AG04450 (cell line): ENCODE measurements at regions not wholly inside any gene's neighbourhood (a gene's known extent, or its start where the extent isn't known, plus 50 kb on each side); places are given as distances from the start of the nearest gene placed in this dataset.

Experiments used
- CTCF ChIA-PET: fragments of 300-600, 350-600 bp; formaldehyde crosslinking; extraction: SDS; loops from one replicate; lab custom pipeline; 2022; ENCODE audit warnings: antibody characterized with exemption, inconsistent platforms; lab: Charles Lee
- POLR2A ChIA-PET: fragments of 350-600 bp; formaldehyde crosslinking; extraction: SDS; loops from one replicate; lab custom pipeline; 2021; ENCODE audit warnings: antibody characterized with exemption, inconsistent platforms; lab: Yijun Ruan, JAX
- DNase-seq: peaks from one replicate; pipeline ENCODE4 v3.0.0-alpha.2; 2011; ENCODE audit warnings: low read depth, low spot score
- H3K27ac ChIP-seq: one replicate; pipeline ENCODE4 v1.5.1; 2012; ENCODE audit warnings: low read depth, low read length, control low read depth
- H3K27me3 ChIP-seq: one replicate; pipeline ENCODE4 v1.6.0; 2012; ENCODE audit warnings: low read length; ENCODE audit not compliant: control insufficient read depth, insufficient read depth
- H3K4me3 ChIP-seq: 2 replicates; pipeline ENCODE4 v1.5.1; 2011; ENCODE audit warnings: mild to moderate bottlenecking, low read depth, low read length, control low read depth
- H3K9me3 ChIP-seq: 2 replicates; pipeline ENCODE4 v1.5.1; 2012; ENCODE audit warnings: low read length; ENCODE audit not compliant: control insufficient read depth, insufficient read depth
- TF ChIP-seq, protein P1 (sequence below): IDR thresholded peaks from 2 replicates; pipeline ENCODE4 v1.5.1; 2011; ENCODE audit warnings: low read depth, low read length, control low read depth, inconsistent platforms

DNA sequence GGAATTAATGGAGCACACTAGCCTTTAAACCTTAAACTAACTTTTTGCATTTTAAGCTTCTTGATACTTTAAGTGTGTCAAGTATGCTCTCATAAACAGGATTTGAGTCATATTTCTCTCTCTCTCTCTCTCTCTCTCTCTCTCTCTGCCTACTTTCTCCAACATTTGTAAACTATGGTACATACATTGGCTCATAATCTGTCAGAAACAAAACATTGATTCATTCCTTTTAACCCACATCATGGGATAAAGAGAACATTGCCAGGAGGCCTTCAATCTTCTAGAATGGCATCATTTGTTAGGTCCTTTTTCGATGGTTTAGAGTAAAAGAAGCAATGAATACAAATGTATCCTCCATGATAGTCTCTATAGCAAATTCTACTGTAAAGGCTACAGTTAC lies 81.6 kb upstream of the RERGL start:
- DNase-seq, result no peak
- Histone ChIP-seq H3K27me3 (no peaks in the 10 kb centered on the region), H3K4me3 (no peak overlapping the region), H3K27ac (no peak overlapping the region), H3K9me3 (peaks cover 8% of the 10 kb centered on the region; the same call in 1 of the 2 replicates)
- ChIA-PET CTCF (interaction anchor here (1.7 kb wide), 1 partner anchor 12 kb away, joined by 7 read pairs; no protein-coding TSS in a partner anchor), POLR2A (no interaction called here)
- TF ChIP-seq, protein P1, sequence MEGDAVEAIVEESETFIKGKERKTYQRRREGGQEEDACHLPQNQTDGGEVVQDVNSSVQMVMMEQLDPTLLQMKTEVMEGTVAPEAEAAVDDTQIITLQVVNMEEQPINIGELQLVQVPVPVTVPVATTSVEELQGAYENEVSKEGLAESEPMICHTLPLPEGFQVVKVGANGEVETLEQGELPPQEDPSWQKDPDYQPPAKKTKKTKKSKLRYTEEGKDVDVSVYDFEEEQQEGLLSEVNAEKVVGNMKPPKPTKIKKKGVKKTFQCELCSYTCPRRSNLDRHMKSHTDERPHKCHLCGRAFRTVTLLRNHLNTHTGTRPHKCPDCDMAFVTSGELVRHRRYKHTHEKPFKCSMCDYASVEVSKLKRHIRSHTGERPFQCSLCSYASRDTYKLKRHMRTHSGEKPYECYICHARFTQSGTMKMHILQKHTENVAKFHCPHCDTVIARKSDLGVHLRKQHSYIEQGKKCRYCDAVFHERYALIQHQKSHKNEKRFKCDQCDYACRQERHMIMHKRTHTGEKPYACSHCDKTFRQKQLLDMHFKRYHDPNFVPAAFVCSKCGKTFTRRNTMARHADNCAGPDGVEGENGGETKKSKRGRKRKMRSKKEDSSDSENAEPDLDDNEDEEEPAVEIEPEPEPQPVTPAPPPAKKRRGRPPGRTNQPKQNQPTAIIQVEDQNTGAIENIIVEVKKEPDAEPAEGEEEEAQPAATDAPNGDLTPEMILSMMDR, result no peak

GRCh38 chr12:18168016-18168415 lies 78.0 kb upstream of the RERGL start:
- Histone ChIP-seq H3K27me3 (no peaks in the 10 kb centered on the region), H3K27ac (no peak overlapping the region), H3K4me3 (no peak overlapping the region), H3K9me3 (peaks cover 4% of the 10 kb centered on the region; the same call in 1 of the 2 replicates)
- no peak for DNase-seq
- TF ChIP-seq, protein P1, result no peak
- POLR2A ChIA-PET, result no interaction called here
- CTCF ChIA-PET, result no interaction called here

DNA sequence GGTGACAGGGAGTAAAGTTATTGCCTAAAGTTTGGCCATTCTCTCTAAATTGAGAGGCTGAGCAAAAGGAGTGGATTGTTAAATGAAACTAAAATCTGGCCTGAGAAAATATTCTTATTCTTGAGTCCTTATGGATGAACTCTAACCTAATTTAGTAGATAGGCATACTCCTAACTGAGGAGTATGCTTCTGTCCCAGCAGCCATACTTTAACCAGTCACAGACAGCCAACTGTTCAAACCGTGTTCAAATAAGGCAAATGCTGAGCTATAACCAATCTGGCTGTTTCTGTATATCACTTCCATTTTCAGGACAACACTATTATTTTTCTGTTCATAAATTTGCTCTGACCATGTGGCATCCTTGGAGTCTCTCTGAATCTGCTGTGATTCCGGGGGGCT lies 75.9 kb upstream of the RERGL start:
- POLR2A ChIA-PET, result no interaction called here

GRCh38 chr12:18165422-18165871 lies 75.5 kb upstream of the RERGL start:
- ChIA-PET POLR2A (no interaction called here), CTCF (interaction anchor here (2.0 kb wide), 1 partner anchor 59 kb away, joined by 7 read pairs; no protein-coding TSS in a partner anchor)
- H3K27me3 ChIP-seq, result no peaks in the 10 kb centered on the region
- H3K27ac ChIP-seq, result no peak overlapping the region
- H3K9me3 ChIP-seq, result no peaks in the 10 kb centered on the region
- TF ChIP-seq, protein P1, result no peak
- peak overlapping the region; percentile 15 for H3K4me3 ChIP-seq
- DNase-seq, result no peak

More for the DNA sequence above, 75.9 kb upstream of the RERGL start:
- Histone ChIP-seq H3K4me3 (no peak overlapping the region; the same call in 1 of the 2 replicates), H3K27me3 (no peaks in the 10 kb centered on the region), H3K27ac (no peak overlapping the region), H3K9me3 (no peaks in the 10 kb centered on the region)
- CTCF ChIA-PET, result interaction anchor here (2.0 kb wide), 1 partner anchor 59 kb away, joined by 7 read pairs; no protein-coding TSS in a partner anchor
- DNase-seq, result no peak
- TF ChIP-seq, protein P1, result no peak

GRCh38 chr12:18160901-18161300 lies 70.9 kb upstream of the RERGL start:
- Histone ChIP-seq H3K9me3 (no peaks in the 10 kb centered on the region), H3K27ac (no peak overlapping the region), H3K4me3 (no peak overlapping the region), H3K27me3 (no peaks in the 10 kb centered on the region)
- TF ChIP-seq, protein P1, result no peak
- DNase-seq, result no peak
- ChIA-PET POLR2A (no interaction called here), CTCF (interaction anchor here (1.3 to 3.3 kb wide), 3 partner anchors 9 to 64 kb away, joined by 4 to 24 read pairs (median 5); no protein-coding TSS in a partner anchor)
